Kidney epithelial cell (primary cell): ENCODE measurements at regions not wholly inside any gene's neighbourhood (a gene's known extent, or its start where the extent isn't known, plus 50 kb on each side); places are given as distances from the start of the nearest gene placed in this dataset.

Experiments used
- DNase-seq: peaks from one replicate; pipeline ENCODE4 v3.0.0-alpha.2; 2010; ENCODE audit warnings: low read depth
- H3K27me3 ChIP-seq: 2 replicates; pipeline ENCODE4 v1.6.0; 2011; ENCODE audit warnings: low read length; ENCODE audit not compliant: control insufficient read depth, insufficient read depth
- H3K36me3 ChIP-seq: 2 replicates; pipeline ENCODE4 v1.5.1; 2011; ENCODE audit warnings: low read length; ENCODE audit not compliant: control insufficient read depth, insufficient read depth
- H3K4me3 ChIP-seq: 2 replicates; pipeline ENCODE4 v1.5.1; 2011; ENCODE audit warnings: low read depth, mild to moderate bottlenecking, control low read depth, low read length
- CTCF ChIP-seq: IDR thresholded peaks from 2 replicates; pipeline ENCODE4 v1.5.1; 2011; ENCODE audit warnings: mild to moderate bottlenecking, moderate library complexity, low read length, control low read depth, inconsistent platforms; ENCODE audit not compliant: insufficient read depth, poor library complexity, severe bottlenecking

- TF ChIP-seq CTCF, result no peak
- no peak for DNase-seq
- Histone ChIP-seq H3K36me3 (no peaks in the 10 kb centered on the region), H3K27me3 (no peaks in the 10 kb centered on the region), H3K4me3 (no peak overlapping the region)
Measured at GRCh38 chr21:29429218-29429617, 130.5 kb downstream of the BACH1 start.

GRCh38 chr21:29430030-29430429, 131.3 kb downstream of the BACH1 start:
- Histone ChIP-seq H3K4me3 (no peak overlapping the region), H3K27me3 (no peaks in the 10 kb centered on the region), H3K36me3 (no peaks in the 10 kb centered on the region)
- no peak for DNase-seq
- TF ChIP-seq CTCF, result no peak

GRCh38 chr21:29430576-29430975, 131.9 kb downstream of the BACH1 start:
- TF ChIP-seq CTCF, result no peak
- no peak overlapping the region for H3K4me3 ChIP-seq
- no peaks in the 10 kb centered on the region for H3K27me3 ChIP-seq
- no peak for DNase-seq
- H3K36me3 ChIP-seq, result no peaks in the 10 kb centered on the region

- no peak for TF ChIP-seq CTCF
Measured at GRCh38 chr21:29431178-29431577, 132.5 kb downstream of the BACH1 start.

GRCh38 chr21:29431680-29432079, 133.0 kb downstream of the BACH1 start:
- no peak for DNase-seq
- TF ChIP-seq CTCF, result no peak
- H3K4me3 ChIP-seq, result no peak overlapping the region

More at GRCh38 chr21:29431178-29431577, 132.5 kb downstream of the BACH1 start:
- H3K36me3 ChIP-seq, result no peaks in the 10 kb centered on the region
- no peak overlapping the region for H3K4me3 ChIP-seq
- DNase-seq, result no peak
- no peaks in the 10 kb centered on the region for H3K27me3 ChIP-seq

GRCh38 chr21:29433366-29434059, 134.8 kb downstream of the BACH1 start:
- no peak for DNase-seq
- Histone ChIP-seq H3K4me3 (no peak overlapping the region), H3K36me3 (no peaks in the 10 kb centered on the region), H3K27me3 (no peaks in the 10 kb centered on the region)
- TF ChIP-seq CTCF, result no peak

More at GRCh38 chr21:29431680-29432079, 133.0 kb downstream of the BACH1 start:
- H3K36me3 ChIP-seq, result no peaks in the 10 kb centered on the region
- H3K27me3 ChIP-seq, result no peaks in the 10 kb centered on the region
